CD4-positive, alpha-beta T cell (primary cell): ENCODE measurements at regions not wholly inside any gene's neighbourhood (a gene's known extent, or its start where the extent isn't known, plus 50 kb on each side); places are given as distances from the start of the nearest gene placed in this dataset.

ENCODE experiments used
- ATAC-seq: fragments of 200-7000 bp; cut with Tn5 transposase; one replicate; pipeline ENCODE4 v1.10.0; 2022; ENCODE audit warnings: mild to moderate bottlenecking; ENCODE audit not compliant: poor library complexity
- CTCF ChIA-PET: fragments of 350-600 bp; sonication (Branson Sonifier 250); formaldehyde crosslinking; loops from one replicate; lab custom pipeline; 2021; ENCODE audit warnings: antibody characterized with exemption, inconsistent platforms; lab: Charles Lee
- POLR2A ChIA-PET: fragments of 350-600 bp; sonication (Branson Sonifier 250); formaldehyde crosslinking; loops from one replicate; lab custom pipeline; 2021; ENCODE audit warnings: antibody characterized with exemption, inconsistent platforms; lab: Charles Lee
- DNase-seq, 14 experiments: peaks; one replicate each; pipeline ENCODE4 v3.0.0-alpha.2; 2013 to 2020; ENCODE audit warnings: mixed read lengths in 2 of 14
- H3K27ac ChIP-seq, 2 donors: one replicate each; pipeline versions ENCODE4 v1.5.1 to v1.7.0; 2013; ENCODE audit warnings: low read length in 2 of 2, low read depth in 1 of 2, mild to moderate bottlenecking in 1 of 2
- H3K27me3 ChIP-seq, 2 experiments: 1 replicate in 1 of 2; 2 replicates in 1 of 2; pipeline versions ENCODE4 v1.6.1 to v1.7.0; 2013; ENCODE audit warnings: low read length in 2 of 2, control low read depth in 1 of 2, mild to moderate bottlenecking in 1 of 2, moderate library complexity in 1 of 2; ENCODE audit not compliant: insufficient read depth in 2 of 2, control insufficient read depth in 1 of 2
- H3K36me3 ChIP-seq: one replicate; pipeline ENCODE4 v1.6.1; 2013; ENCODE audit warnings: low read length, control low read depth; ENCODE audit not compliant: insufficient read depth
- H3K4me1 ChIP-seq: one replicate; pipeline ENCODE4 v1.6.1; 2013; ENCODE audit warnings: low read length, control low read depth; ENCODE audit not compliant: insufficient read depth
- H3K4me3 ChIP-seq: one replicate; pipeline ENCODE4 v1.5.1; 2013; ENCODE audit warnings: mild to moderate bottlenecking, low read length, moderate library complexity
- H3K9me3 ChIP-seq, 2 experiments: 1 replicate in 1 of 2; 2 replicates in 1 of 2; pipeline versions ENCODE4 v1.6.1 to v1.7.0; 2013; ENCODE audit warnings: low read length in 2 of 2, mild to moderate bottlenecking in 2 of 2, control low read depth in 1 of 2, moderate library complexity in 1 of 2; ENCODE audit not compliant: control insufficient read depth in 1 of 2, insufficient read depth in 1 of 2
- H3K27ac Mint-ChIP-seq: one replicate; pipeline ENCODE4 v1.8.0; 2020; ENCODE audit warnings: mixed read lengths
- H3K27me3 Mint-ChIP-seq: one replicate; pipeline ENCODE4 v1.8.0; 2021; ENCODE audit warnings: mixed read lengths
- H3K36me3 Mint-ChIP-seq: one replicate; pipeline ENCODE4 v1.8.0; 2021; ENCODE audit warnings: low read depth, mixed read lengths
- H3K4me1 Mint-ChIP-seq: one replicate; pipeline ENCODE4 v1.8.0; 2021; ENCODE audit warnings: low read depth, mixed read lengths
- H3K4me3 Mint-ChIP-seq: one replicate; pipeline ENCODE4 v1.8.0; 2020; ENCODE audit warnings: mild to moderate bottlenecking, mixed read lengths
- H3K9me3 Mint-ChIP-seq: one replicate; pipeline ENCODE4 v1.8.0; 2020; ENCODE audit warnings: mixed read lengths
- intact Hi-C, 2 experiments: fragments of 100-400 bp; cut with DNase I in 1 of 2; cut with micrococcal nuclease in 1 of 2; formaldehyde crosslinking; loops; one replicate each; pipeline versions ENCODE4 v1.15.1 to v1.9.0; 2023 to 2025; cut with DNase I, micrococcal nuclease
- TF ChIP-seq, protein P1 (sequence below): fragments of 200-600 bp; IDR thresholded peaks from one replicate; pipeline ENCODE4 v1.8.0; 2022; ENCODE audit warnings: antibody characterized with exemption, mild to moderate bottlenecking

GRCh38 chr16:66103211-66103610, 263.3 kb upstream of the CDH5 start:
- Histone ChIP-seq H3K27me3 (no peaks in the 10 kb centered on the region), H3K36me3 (no peaks in the 10 kb centered on the region), H3K4me1 (no peaks in the 10 kb centered on the region), H3K27ac (no peak overlapping the region), H3K9me3 (no peaks in the 10 kb centered on the region), H3K4me3 (no peak overlapping the region)
- no peaks in the 10 kb centered on the region for H3K9me3 Mint-ChIP-seq
- ChIA-PET CTCF (no interaction called here), POLR2A (no interaction called here)
- no peak overlapping the region for H3K4me3 Mint-ChIP-seq
- DNase-seq (no peak), ATAC-seq (no peak)
- H3K36me3 Mint-ChIP-seq: no peaks in the 10 kb centered on the region
- intact Hi-C loops: no loop called here
- no peaks in the 10 kb centered on the region for H3K4me1 Mint-ChIP-seq
- H3K27me3 Mint-ChIP-seq: peaks cover 21% of the 10 kb centered on the region
- H3K27ac Mint-ChIP-seq: no peak overlapping the region
- TF ChIP-seq, protein P1, sequence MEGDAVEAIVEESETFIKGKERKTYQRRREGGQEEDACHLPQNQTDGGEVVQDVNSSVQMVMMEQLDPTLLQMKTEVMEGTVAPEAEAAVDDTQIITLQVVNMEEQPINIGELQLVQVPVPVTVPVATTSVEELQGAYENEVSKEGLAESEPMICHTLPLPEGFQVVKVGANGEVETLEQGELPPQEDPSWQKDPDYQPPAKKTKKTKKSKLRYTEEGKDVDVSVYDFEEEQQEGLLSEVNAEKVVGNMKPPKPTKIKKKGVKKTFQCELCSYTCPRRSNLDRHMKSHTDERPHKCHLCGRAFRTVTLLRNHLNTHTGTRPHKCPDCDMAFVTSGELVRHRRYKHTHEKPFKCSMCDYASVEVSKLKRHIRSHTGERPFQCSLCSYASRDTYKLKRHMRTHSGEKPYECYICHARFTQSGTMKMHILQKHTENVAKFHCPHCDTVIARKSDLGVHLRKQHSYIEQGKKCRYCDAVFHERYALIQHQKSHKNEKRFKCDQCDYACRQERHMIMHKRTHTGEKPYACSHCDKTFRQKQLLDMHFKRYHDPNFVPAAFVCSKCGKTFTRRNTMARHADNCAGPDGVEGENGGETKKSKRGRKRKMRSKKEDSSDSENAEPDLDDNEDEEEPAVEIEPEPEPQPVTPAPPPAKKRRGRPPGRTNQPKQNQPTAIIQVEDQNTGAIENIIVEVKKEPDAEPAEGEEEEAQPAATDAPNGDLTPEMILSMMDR: no peak

- DNase-seq: no peak
- ATAC-seq: no peak
- Mint-ChIP-seq H3K27me3 (peaks cover 29% of the 10 kb centered on the region), H3K4me3 (no peak overlapping the region), H3K27ac (no peak overlapping the region), H3K36me3 (no peaks in the 10 kb centered on the region), H3K4me1 (no peaks in the 10 kb centered on the region), H3K9me3 (no peaks in the 10 kb centered on the region)
- H3K4me3 ChIP-seq: no peak overlapping the region
- H3K9me3 ChIP-seq: no peaks in the 10 kb centered on the region
- H3K36me3 ChIP-seq: no peaks in the 10 kb centered on the region
- ChIA-PET POLR2A (no interaction called here), CTCF (no interaction called here)
- no peak overlapping the region for H3K27ac ChIP-seq
- H3K27me3 ChIP-seq: peaks cover 0 to 3% of the 10 kb centered on the region in 2 experiments
- no peaks in the 10 kb centered on the region for H3K4me1 ChIP-seq
- intact Hi-C loops: no loop called here
- TF ChIP-seq, protein P1: no peak
Measured at GRCh38 chr16:66099306-66099705, 267.2 kb upstream of the CDH5 start.

GRCh38 chr16:66097751-66098150, 268.7 kb upstream of the CDH5 start:
- Mint-ChIP-seq H3K36me3 (no peaks in the 10 kb centered on the region), H3K9me3 (no peaks in the 10 kb centered on the region), H3K4me3 (no peak overlapping the region), H3K27me3 (peaks cover 26% of the 10 kb centered on the region), H3K27ac (no peak overlapping the region), H3K4me1 (no peaks in the 10 kb centered on the region)
- H3K4me1 ChIP-seq: no peaks in the 10 kb centered on the region
- H3K9me3 ChIP-seq: no peaks in the 10 kb centered on the region
- DNase-seq (no peak), ATAC-seq (no peak)
- CTCF ChIA-PET: no interaction called here
- no peaks in the 10 kb centered on the region for H3K36me3 ChIP-seq
- POLR2A ChIA-PET: no interaction called here
- H3K27me3 ChIP-seq: peaks cover 0 to 3% of the 10 kb centered on the region in 2 experiments
- TF ChIP-seq, protein P1: no peak
- no peak overlapping the region for H3K27ac ChIP-seq
- intact Hi-C loops: no loop called here
- no peak overlapping the region for H3K4me3 ChIP-seq
